HEK293T (cell line): ENCODE measurements at regions not wholly inside any gene's neighbourhood (a gene's known extent, or its start where the extent isn't known, plus 50 kb on each side); places are given as distances from the start of the nearest gene placed in this dataset.

Experiments used
- FOXA1 ChIP-seq: fragments of 450-650 bp; IDR thresholded peaks from 2 replicates; pipeline ENCODE4 v1.6.1; 2016; ENCODE audit warnings: mild to moderate bottlenecking
- FOXM1 ChIP-seq: fragments of 450-650 bp; IDR thresholded peaks from 2 replicates; pipeline ENCODE4 v1.6.1; 2017; ENCODE audit warnings: mild to moderate bottlenecking, borderline replicate concordance
- NFRKB ChIP-seq: fragments of 450-650 bp; IDR thresholded peaks from 2 replicates; pipeline ENCODE4 v1.6.1; 2016; ENCODE audit warnings: mild to moderate bottlenecking, moderate library complexity
- PKNOX1 ChIP-seq: fragments of 450-650 bp; IDR thresholded peaks from 2 replicates; pipeline ENCODE4 v1.6.1; 2016
- SP1 ChIP-seq: fragments of 450-650 bp; IDR thresholded peaks from 2 replicates; pipeline ENCODE4 v1.6.1; 2017
- SUZ12 ChIP-seq: fragments of 450-650 bp; IDR thresholded peaks from 2 replicates; pipeline ENCODE4 v1.6.1; 2016; ENCODE audit warnings: mild to moderate bottlenecking
- TARDBP ChIP-seq: fragments of 450-650 bp; IDR thresholded peaks from 2 replicates; pipeline ENCODE4 v1.6.1; 2016
- ZNF384 ChIP-seq: fragments of 450-650 bp; IDR thresholded peaks from 2 replicates; pipeline ENCODE4 v1.6.1; 2016

- TF ChIP-seq SP1 (no peak), FOXA1 (no peak), SUZ12 (no peak), ZNF384 (no peak), TARDBP (no peak), FOXM1 (no peak), NFRKB (no peak), PKNOX1 (no peak)
These were observed 162.2 kb upstream of the WDR11 start for GRCh38 chr10:120688928-120689327.
